ENCODE measurements at regions not wholly inside any gene's neighbourhood (a gene's known extent, or its start where the extent isn't known, plus 50 kb on each side); places are given as distances from the start of the nearest gene placed in this dataset.

DNA sequence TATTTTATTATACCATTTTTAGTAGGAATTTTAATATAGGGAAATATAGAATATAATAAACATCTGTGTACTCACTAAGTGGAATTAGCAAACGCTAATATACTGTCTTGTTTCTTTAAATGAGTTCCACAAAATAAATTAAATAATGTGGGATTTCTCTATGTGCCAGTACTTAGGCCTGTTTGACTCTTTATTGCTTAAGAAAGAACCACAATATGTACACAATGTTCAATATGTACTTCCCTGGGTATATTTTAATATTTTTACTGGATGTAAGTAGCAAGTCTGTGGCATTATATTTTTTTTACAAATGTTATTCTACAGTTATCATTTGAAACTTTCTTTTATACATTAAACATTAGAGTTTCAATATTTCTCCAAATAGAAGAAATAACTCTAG, 92.5 kb upstream of the CARD18 start:
- TF ChIP-seq, protein P1, sequence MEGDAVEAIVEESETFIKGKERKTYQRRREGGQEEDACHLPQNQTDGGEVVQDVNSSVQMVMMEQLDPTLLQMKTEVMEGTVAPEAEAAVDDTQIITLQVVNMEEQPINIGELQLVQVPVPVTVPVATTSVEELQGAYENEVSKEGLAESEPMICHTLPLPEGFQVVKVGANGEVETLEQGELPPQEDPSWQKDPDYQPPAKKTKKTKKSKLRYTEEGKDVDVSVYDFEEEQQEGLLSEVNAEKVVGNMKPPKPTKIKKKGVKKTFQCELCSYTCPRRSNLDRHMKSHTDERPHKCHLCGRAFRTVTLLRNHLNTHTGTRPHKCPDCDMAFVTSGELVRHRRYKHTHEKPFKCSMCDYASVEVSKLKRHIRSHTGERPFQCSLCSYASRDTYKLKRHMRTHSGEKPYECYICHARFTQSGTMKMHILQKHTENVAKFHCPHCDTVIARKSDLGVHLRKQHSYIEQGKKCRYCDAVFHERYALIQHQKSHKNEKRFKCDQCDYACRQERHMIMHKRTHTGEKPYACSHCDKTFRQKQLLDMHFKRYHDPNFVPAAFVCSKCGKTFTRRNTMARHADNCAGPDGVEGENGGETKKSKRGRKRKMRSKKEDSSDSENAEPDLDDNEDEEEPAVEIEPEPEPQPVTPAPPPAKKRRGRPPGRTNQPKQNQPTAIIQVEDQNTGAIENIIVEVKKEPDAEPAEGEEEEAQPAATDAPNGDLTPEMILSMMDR (IDR thresholded peaks at IDR 0.05; ENCODE audit: low read depth, low read length) = no peak
- TF ChIP-seq POLR2A (IDR thresholded peaks at IDR 0.05; ENCODE audit: extremely low read depth, insufficient read length) = no peak
